Activated CD4-positive, alpha-beta T cell treated with anti-CD3 and anti-CD28 coated beads for 24 hours (primary cell): ENCODE measurements at regions not wholly inside any gene's neighbourhood (a gene's known extent, or its start where the extent isn't known, plus 50 kb on each side); places are given as distances from the start of the nearest gene placed in this dataset.
"Not testable (repeated sequence)": the region's sequence is repeated elsewhere in the genome, so short reads cannot be mapped to it uniquely, and the experiment has no call there.

Experiments
- DNase-seq, 2 donors: peaks; one replicate each; pipeline ENCODE4 v3.0.0-alpha.2; 2020; ENCODE audit warnings: low read depth in 2 of 2

- DNase-seq: no peak
These were observed 206.4 kb downstream of the RHOU start for GRCh38 chr1:228941666-228942065.

GRCh38 chr1:228943436-228943835 is 208.2 kb downstream of the RHOU start:
- no peak for DNase-seq

GRCh38 chr1:228944296-228944695 is 209.0 kb downstream of the RHOU start:
- DNase-seq: no peak

GRCh38 chr1:228944935-228945371 is 209.7 kb downstream of the RHOU start:
- DNase-seq: no peak

GRCh38 chr1:228945885-228946284 is 210.6 kb downstream of the RHOU start:
- DNase-seq: no peak

GRCh38 chr1:228949617-228950016 is 214.3 kb downstream of the RHOU start:
- not testable (repeated sequence) for DNase-seq

GRCh38 chr1:228953207-228953606 is 217.9 kb downstream of the RHOU start:
- no peak for DNase-seq

GRCh38 chr1:228953808-228954207 is 218.5 kb downstream of the RHOU start:
- not testable (repeated sequence) for DNase-seq

GRCh38 chr1:228955691-228956090 is 220.4 kb downstream of the RHOU start:
- DNase-seq: no peak

GRCh38 chr1:228956864-228957263 is 221.6 kb downstream of the RHOU start:
- no peak for DNase-seq

GRCh38 chr1:228957535-228957934 is 222.3 kb downstream of the RHOU start:
- no peak for DNase-seq

GRCh38 chr1:228958121-228958520 is 222.8 kb downstream of the RHOU start:
- DNase-seq: no peak

GRCh38 chr1:228958741-228959140 is 223.5 kb downstream of the RHOU start:
- DNase-seq: no peak

GRCh38 chr1:228960705-228961104 is 225.4 kb downstream of the RHOU start:
- DNase-seq: no peak

GRCh38 chr1:228961511-228961910 is 226.2 kb downstream of the RHOU start:
- DNase-seq: no peak

GRCh38 chr1:228963795-228964177 is 228.5 kb downstream of the RHOU start:
- DNase-seq: no peak

GRCh38 chr1:228964178-228965089 is 229.2 kb downstream of the RHOU start:
- DNase-seq: no peak

GRCh38 chr1:228968891-228969606 is 233.8 kb downstream of the RHOU start:
- no peak for DNase-seq

GRCh38 chr1:228969953-228970800 is 234.9 kb downstream of the RHOU start:
- no peak for DNase-seq

GRCh38 chr1:228972576-228972975 is 237.3 kb downstream of the RHOU start:
- DNase-seq: no peak

GRCh38 chr1:228974273-228974672 is 239.0 kb downstream of the RHOU start:
- no peak for DNase-seq
